ENCODE measurements at regions not wholly inside any gene's neighbourhood (a gene's known extent, or its start where the extent isn't known, plus 50 kb on each side); places are given as distances from the start of the nearest gene placed in this dataset.

- Histone ChIP-seq H3K36me3 (ENCODE audit: low read depth) (no peaks in the 10 kb centered on the region), H3K9me3 (no peaks in the 10 kb centered on the region), H3K4me3 (no peak overlapping the region), H3K4me1 (ENCODE audit: low read depth) (no peaks in the 10 kb centered on the region)
- no peak for TF ChIP-seq CTCF (IDR thresholded peaks at IDR 0.05)
- DNase-seq (no peak), ATAC-seq (no peak)
- intact Hi-C loops (cut with DNase I, micrococcal nuclease) = no loop called here
These were observed 420.0 kb downstream of the CTTN start for GRCh38 chr11:70818351-70818750.

- intact Hi-C loops (cut with DNase I, micrococcal nuclease) = no loop called here
These were observed 420.7 kb downstream of the CTTN start for GRCh38 chr11:70819022-70819421.

GRCh38 chr11:70820311-70820710, 422.0 kb downstream of the CTTN start:
- no peak for TF ChIP-seq CTCF (IDR thresholded peaks at IDR 0.05)
- ATAC-seq = no peak
- Histone ChIP-seq H3K4me3 (no peak overlapping the region), H3K36me3 (ENCODE audit: low read depth) (no peaks in the 10 kb centered on the region), H3K4me1 (ENCODE audit: low read depth) (no peaks in the 10 kb centered on the region), H3K9me3 (no peaks in the 10 kb centered on the region)
- intact Hi-C loops (cut with DNase I, micrococcal nuclease) = no loop called here
- DNase-seq = no peak

More at GRCh38 chr11:70819022-70819421, 420.7 kb downstream of the CTTN start:
- no peak for DNase-seq
- no peaks in the 10 kb centered on the region for H3K36me3 ChIP-seq (ENCODE audit: low read depth)
- H3K9me3 ChIP-seq = no peaks in the 10 kb centered on the region
- no peak overlapping the region for H3K4me3 ChIP-seq
- no peaks in the 10 kb centered on the region for H3K4me1 ChIP-seq (ENCODE audit: low read depth)
- no peak for ATAC-seq
- no peak for TF ChIP-seq CTCF (IDR thresholded peaks at IDR 0.05)

GRCh38 chr11:70820712-70821111, 422.4 kb downstream of the CTTN start:
- ATAC-seq (no peak), DNase-seq (no peak)
- Histone ChIP-seq H3K4me3 (no peak overlapping the region), H3K4me1 (ENCODE audit: low read depth) (no peaks in the 10 kb centered on the region), H3K36me3 (ENCODE audit: low read depth) (no peaks in the 10 kb centered on the region), H3K9me3 (no peaks in the 10 kb centered on the region)
- intact Hi-C loops (cut with DNase I, micrococcal nuclease) = no loop called here
- TF ChIP-seq CTCF (IDR thresholded peaks at IDR 0.05) = no peak

- TF ChIP-seq CTCF (IDR thresholded peaks at IDR 0.05) = no peak
- intact Hi-C loops (cut with DNase I, micrococcal nuclease) = no loop called here
- Histone ChIP-seq H3K4me3 (no peak overlapping the region), H3K9me3 (no peaks in the 10 kb centered on the region), H3K36me3 (ENCODE audit: low read depth) (no peaks in the 10 kb centered on the region), H3K4me1 (ENCODE audit: low read depth) (no peaks in the 10 kb centered on the region)
- no peak for DNase-seq
- ATAC-seq = no peak
These were observed 425.4 kb downstream of the CTTN start for GRCh38 chr11:70823771-70824170.

GRCh38 chr11:70824605-70825245, 426.4 kb downstream of the CTTN start:
- DNase-seq = no peak

More at GRCh38 chr11:70824605-70825245, 426.4 kb downstream of the CTTN start:
- Histone ChIP-seq H3K4me1 (ENCODE audit: low read depth) (no peaks in the 10 kb centered on the region), H3K9me3 (no peaks in the 10 kb centered on the region), H3K4me3 (no peak overlapping the region), H3K36me3 (ENCODE audit: low read depth) (no peaks in the 10 kb centered on the region)
- intact Hi-C loops (cut with DNase I, micrococcal nuclease) = no loop called here
- TF ChIP-seq CTCF (IDR thresholded peaks at IDR 0.05) = no peak
- ATAC-seq = no peak

Data from mucosa of descending colon (tissue), 3 donors.